Fibroblast of mammary gland (primary cell): ENCODE measurements at regions not wholly inside any gene's neighbourhood (a gene's known extent, or its start where the extent isn't known, plus 50 kb on each side); places are given as distances from the start of the nearest gene placed in this dataset.

Experiments
- DNase-seq: peaks from one replicate; pipeline ENCODE4 v3.0.0-alpha.2; 2010; ENCODE audit warnings: low read depth
- H3K4me3 ChIP-seq: 2 replicates; pipeline ENCODE4 v1.5.1; 2011; ENCODE audit warnings: low read depth, mild to moderate bottlenecking, low read length, moderate library complexity; ENCODE audit not compliant: control insufficient read depth
- TF ChIP-seq, protein P1 (sequence below): conservative IDR thresholded peaks from 2 replicates; pipeline ENCODE4 v1.5.1; 2011; ENCODE audit warnings: low read depth, low read length, inconsistent platforms; ENCODE audit not compliant: control insufficient read depth, insufficient read depth

GRCh38 chr2:155958834-155959233 is 373.7 kb downstream of the NR4A2 start:
- H3K4me3 ChIP-seq: no peak overlapping the region
- DNase-seq: no peak
- TF ChIP-seq, protein P1, sequence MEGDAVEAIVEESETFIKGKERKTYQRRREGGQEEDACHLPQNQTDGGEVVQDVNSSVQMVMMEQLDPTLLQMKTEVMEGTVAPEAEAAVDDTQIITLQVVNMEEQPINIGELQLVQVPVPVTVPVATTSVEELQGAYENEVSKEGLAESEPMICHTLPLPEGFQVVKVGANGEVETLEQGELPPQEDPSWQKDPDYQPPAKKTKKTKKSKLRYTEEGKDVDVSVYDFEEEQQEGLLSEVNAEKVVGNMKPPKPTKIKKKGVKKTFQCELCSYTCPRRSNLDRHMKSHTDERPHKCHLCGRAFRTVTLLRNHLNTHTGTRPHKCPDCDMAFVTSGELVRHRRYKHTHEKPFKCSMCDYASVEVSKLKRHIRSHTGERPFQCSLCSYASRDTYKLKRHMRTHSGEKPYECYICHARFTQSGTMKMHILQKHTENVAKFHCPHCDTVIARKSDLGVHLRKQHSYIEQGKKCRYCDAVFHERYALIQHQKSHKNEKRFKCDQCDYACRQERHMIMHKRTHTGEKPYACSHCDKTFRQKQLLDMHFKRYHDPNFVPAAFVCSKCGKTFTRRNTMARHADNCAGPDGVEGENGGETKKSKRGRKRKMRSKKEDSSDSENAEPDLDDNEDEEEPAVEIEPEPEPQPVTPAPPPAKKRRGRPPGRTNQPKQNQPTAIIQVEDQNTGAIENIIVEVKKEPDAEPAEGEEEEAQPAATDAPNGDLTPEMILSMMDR: no peak

GRCh38 chr2:155947069-155947468 is 385.5 kb downstream of the NR4A2 start:
- H3K4me3 ChIP-seq: no peak overlapping the region
- no peak for DNase-seq
- TF ChIP-seq, protein P1: no peak

GRCh38 chr2:155944218-155944617 is 388.3 kb downstream of the NR4A2 start:
- TF ChIP-seq, protein P1: no peak
- no peak overlapping the region for H3K4me3 ChIP-seq
- no peak for DNase-seq

DNA sequence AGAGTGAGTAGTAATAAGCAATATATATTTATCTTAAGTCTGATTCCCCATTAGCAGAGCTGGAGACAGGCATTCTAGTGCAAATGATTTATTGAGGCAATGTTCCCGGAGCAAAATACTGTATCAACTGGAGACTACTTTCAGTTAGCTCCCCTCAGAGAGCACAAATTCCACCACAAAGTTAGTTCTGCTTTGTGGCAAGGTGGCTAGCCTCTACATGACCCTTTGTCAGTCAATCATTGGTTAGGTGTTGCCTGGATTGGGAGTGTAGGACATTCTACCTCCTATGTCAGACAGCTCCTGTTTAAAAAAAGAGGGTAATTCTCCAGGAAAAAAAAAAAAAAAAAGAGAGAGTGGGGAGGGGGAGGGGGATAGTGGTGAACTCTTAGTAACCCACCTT is 402.2 kb downstream of the NR4A2 start:
- TF ChIP-seq, protein P1: no peak
- DNase-seq: no peak
- no peak overlapping the region for H3K4me3 ChIP-seq

GRCh38 chr2:155917380-155917779 is 415.1 kb downstream of the NR4A2 start:
- TF ChIP-seq, protein P1: no peak
- no peak for DNase-seq
- H3K4me3 ChIP-seq: no peak overlapping the region

GRCh38 chr2:155913356-155913755 is 419.2 kb downstream of the NR4A2 start:
- TF ChIP-seq, protein P1: no peak
- DNase-seq: no peak
- no peak overlapping the region for H3K4me3 ChIP-seq

- no peak overlapping the region for H3K4me3 ChIP-seq
- DNase-seq: no peak
- TF ChIP-seq, protein P1: no peak
Observed at GRCh38 chr2:155908567-155908966, 424.0 kb downstream of the NR4A2 start.
